Adrenal gland (tissue), 9 donors: ENCODE measurements at regions not wholly inside any gene's neighbourhood (a gene's known extent, or its start where the extent isn't known, plus 50 kb on each side); places are given as distances from the start of the nearest gene placed in this dataset.

Experiments
- DNase-seq, 7 donors: peaks; one replicate each; pipeline ENCODE4 v3.0.0-alpha.2; 2019 to 2020
- H3K27ac ChIP-seq, 5 donors: fragments of 200-600 bp; sonication (generic) in 4 of 5; 1 replicate in 3 of 5; 2 replicates in 2 of 5; pipeline versions ENCODE4 v1.5.1 to v1.8.0; 2016 to 2020; ENCODE audit warnings: mild to moderate bottlenecking in 1 of 5
- H3K27me3 ChIP-seq: fragments of 200-600 bp; 2 replicates; pipeline ENCODE4 v1.8.0; 2021
- H3K36me3 ChIP-seq, 2 donors: fragments of 200-600 bp; replicated peaks in 1 of 2; 1 replicate in 1 of 2; 2 replicates in 1 of 2; pipeline versions ENCODE4 v1.5.1 to v1.8.0; 2018 to 2022
- H3K4me1 ChIP-seq, 2 donors: fragments of 200-600 bp; replicated peaks in 1 of 2; 1 replicate in 1 of 2; 2 replicates in 1 of 2; pipeline versions ENCODE4 v1.5.1 to v1.8.0; 2018 to 2021
- H3K4me3 ChIP-seq, 4 donors: fragments of 200-600 bp; sonication (generic) in 3 of 4; one replicate each; pipeline ENCODE4 v1.5.1; 2016 to 2018
- H3K9me3 ChIP-seq, 3 donors: fragments of 200-600 bp; sonication (generic) in 1 of 3; replicated peaks in 1 of 3; 1 replicate in 2 of 3; 2 replicates in 1 of 3; pipeline versions ENCODE4 v1.5.1 to v1.8.0; 2016 to 2021
- CTCF ChIP-seq, 6 experiments: fragments of 450-650 bp in 4 of 6; fragments of 200-600 bp in 2 of 6; sonication (generic) in 1 of 6; IDR thresholded peaks; 1 replicate in 5 of 6; 2 replicates in 1 of 6; pipeline versions ENCODE4 v1.5.1 to v1.8.0; 2016 to 2021; ENCODE audit warnings: antibody characterized with exemption in 6 of 6, mild to moderate bottlenecking in 2 of 6, moderate library complexity in 1 of 6
- POLR2A ChIP-seq, 2 donors: fragments of 450-650 bp; IDR thresholded peaks; one replicate each; pipeline ENCODE4 v1.6.1; 2017; ENCODE audit warnings: antibody characterized with exemption in 2 of 2, mild to moderate bottlenecking in 2 of 2, moderate library complexity in 1 of 2
- WGBS, 4 donors: extraction: QIAGEN DNeasy Blood & Tissue Kit in 2 of 4; methylation state at CpG; one replicate each; pipeline versions ENCODE4 v1.1.5 to v1.1.7; 2013 to 2017; 5-methylcytosine and 5-hydroxymethylcytosine counted together
- intact Hi-C, 2 donors: fragments of 100-400 bp; cut with DNase I; formaldehyde crosslinking; loops; one replicate each; pipeline versions ENCODE4 v1.14.1 to v1.15.0; 2022 to 2023
- donor health status: healthy with polysubstance abuse.
- donor health status: Bipolar disorder and iron deficiency.
- donor health status: DM: yes; HTN: yes; CAD: no.
- donor health status: DM: no; HTN: no; CAD: no.
- donor health status: DM: no; HTN: no; CAD: no.

- intact Hi-C loops = no loop called here
- DNase-seq = no peak
- no peaks in the 10 kb centered on the region for H3K9me3 ChIP-seq
These were observed 62.7 kb upstream of the PLAC8 start for GRCh38 chr4:83177182-83177581.

GRCh38 chr4:83174844-83175414 lies 60.4 kb upstream of the PLAC8 start:
- no peak overlapping the region for H3K4me3 ChIP-seq
- DNase-seq = no peak
- no peak overlapping the region for H3K27ac ChIP-seq
- H3K4me1 ChIP-seq = no peaks in the 10 kb centered on the region
- TF ChIP-seq CTCF (IDR thresholded peaks at IDR 0.05) (no peak), POLR2A (IDR thresholded peaks at IDR 0.05) (no peak)
- H3K9me3 ChIP-seq = no peaks in the 10 kb centered on the region
- H3K36me3 ChIP-seq = no peaks in the 10 kb centered on the region
- intact Hi-C loops = no loop called here
- WGBS, 4 donors = 83 to 86% (median 84%) methylated on average over 4 of the region's 4 CpGs
- H3K27me3 ChIP-seq = no peaks in the 10 kb centered on the region

More at GRCh38 chr4:83177182-83177581, 62.7 kb upstream of the PLAC8 start:
- TF ChIP-seq CTCF (IDR thresholded peaks at IDR 0.05) (no peak), POLR2A (IDR thresholded peaks at IDR 0.05) (no peak)
- Histone ChIP-seq H3K36me3 (no peaks in the 10 kb centered on the region), H3K4me3 (no peak overlapping the region), H3K4me1 (no peaks in the 10 kb centered on the region), H3K27me3 (no peaks in the 10 kb centered on the region), H3K27ac (no peak overlapping the region)
- 0% methylated on average over 1 of the region's 1 CpG for WGBS, 4 donors

- H3K4me3 ChIP-seq = no peak overlapping the region
- H3K9me3 ChIP-seq = no peaks in the 10 kb centered on the region
- no peak overlapping the region for H3K27ac ChIP-seq
- intact Hi-C loops = no loop called here
- H3K36me3 ChIP-seq = no peaks in the 10 kb centered on the region
- H3K4me1 ChIP-seq = no peaks in the 10 kb centered on the region
- H3K27me3 ChIP-seq = no peaks in the 10 kb centered on the region
- DNase-seq = no peak
- WGBS, 4 donors = 81 to 90% (median 83%) methylated on average over 5 of the region's 5 CpGs
- TF ChIP-seq POLR2A (IDR thresholded peaks at IDR 0.05) (no peak), CTCF (IDR thresholded peaks at IDR 0.05) (no peak)
These were observed 57.8 kb upstream of the PLAC8 start for GRCh38 chr4:83172371-83172770.

GRCh38 chr4:83171436-83172039 lies 57.0 kb upstream of the PLAC8 start:
- H3K9me3 ChIP-seq = no peaks in the 10 kb centered on the region
- H3K4me1 ChIP-seq = no peaks in the 10 kb centered on the region
- intact Hi-C loops = no loop called here
- no peaks in the 10 kb centered on the region for H3K27me3 ChIP-seq
- no peaks in the 10 kb centered on the region for H3K36me3 ChIP-seq
- TF ChIP-seq CTCF (IDR thresholded peaks at IDR 0.05) (no peak), POLR2A (IDR thresholded peaks at IDR 0.05) (no peak)
- DNase-seq = peak in 1 of 7 donors; percentile 5
- WGBS, 4 donors = 57 to 76% (median 65%) methylated on average over 2 of the region's 2 CpGs
- no peak overlapping the region for H3K27ac ChIP-seq
- H3K4me3 ChIP-seq = no peak overlapping the region
